ENCODE measurements at regions not wholly inside any gene's neighbourhood (a gene's known extent, or its start where the extent isn't known, plus 50 kb on each side); places are given as distances from the start of the nearest gene placed in this dataset.

GRCh38 chr13:82917984-82918383 is 964.3 kb downstream of the SLITRK1 start:
- CTCF ChIA-PET = no interaction called here
- Histone ChIP-seq H3K27ac (ENCODE audit: extremely low read depth, low read depth, low read length) (no peak overlapping the region), H3K9me3 (ENCODE audit: control insufficient read depth, insufficient read depth, low read depth, low read length) (no peaks in the 10 kb centered on the region), H3K4me1 (ENCODE audit: control insufficient read depth, insufficient read depth, low read length) (no peaks in the 10 kb centered on the region), H3K4me3 (ENCODE audit: low read depth, low read length) (no peak overlapping the region), H3K36me3 (ENCODE audit: control insufficient read depth in 2 of 2, insufficient read depth in 1 of 2, low read length in 2 of 2) (no peaks in the 10 kb centered on the region)
- no peak for TF ChIP-seq ZSCAN16 (tag by site-specific recombination; IDR thresholded peaks at IDR 0.05)
- no peak for TF ChIP-seq PRDM4 (tag by site-specific recombination; IDR thresholded peaks at IDR 0.05)
- no peak for TF ChIP-seq ZNF621 (tag by site-specific recombination; IDR thresholded peaks at IDR 0.05)
- TF ChIP-seq ZBTB21 (tag by site-specific recombination; IDR thresholded peaks at IDR 0.05) = no peak
- TF ChIP-seq ZNF623 (tag by site-specific recombination; IDR thresholded peaks at IDR 0.05) = no peak
- TF ChIP-seq ZNF155 (tag by site-specific recombination; IDR thresholded peaks at IDR 0.05) = no peak
- no peak for TF ChIP-seq ZNF433 (tag by site-specific recombination; IDR thresholded peaks at IDR 0.05; ENCODE audit: low read depth)
- TF ChIP-seq ZSCAN23 (tag by site-specific recombination; IDR thresholded peaks at IDR 0.05) = no peak
- no peak for TF ChIP-seq YY2 (tag by site-specific recombination; IDR thresholded peaks at IDR 0.05)
- POLR2A ChIA-PET = no interaction called here

DNA sequence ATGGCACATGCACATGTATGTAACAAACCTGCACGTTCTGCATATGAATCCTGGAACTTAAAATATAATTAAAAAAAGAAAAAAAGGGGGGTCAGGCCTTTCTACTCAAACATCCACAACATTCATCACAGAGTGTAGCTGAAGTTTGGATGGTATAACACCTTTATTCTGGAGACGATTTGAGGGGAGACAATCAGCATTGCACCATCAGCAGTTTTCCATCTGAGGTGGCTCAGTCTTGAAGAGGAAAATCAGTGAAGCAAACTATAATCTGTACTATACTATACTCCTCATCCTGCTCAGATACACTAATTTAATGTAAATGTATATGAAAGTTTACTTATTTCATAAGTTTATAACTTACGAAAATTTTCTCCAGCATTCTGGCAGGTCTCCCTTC is 969.7 kb downstream of the SLITRK1 start:
- Histone ChIP-seq H3K9me3 (ENCODE audit: control insufficient read depth, insufficient read depth, low read depth, low read length) (no peaks in the 10 kb centered on the region), H3K36me3 (ENCODE audit: control insufficient read depth in 2 of 2, insufficient read depth in 1 of 2, low read length in 2 of 2) (no peaks in the 10 kb centered on the region), H3K4me1 (ENCODE audit: control insufficient read depth, insufficient read depth, low read length) (no peaks in the 10 kb centered on the region), H3K27ac (ENCODE audit: extremely low read depth, low read depth, low read length) (no peak overlapping the region), H3K4me3 (ENCODE audit: low read depth, low read length) (no peak overlapping the region)
- ChIA-PET CTCF (no interaction called here), POLR2A (no interaction called here)
- TF ChIP-seq ZNF174 (tag by site-specific recombination; IDR thresholded peaks at IDR 0.05) (no peak), ZNF184 (tag by site-specific recombination; IDR thresholded peaks at IDR 0.05) (no peak), ZNF501 (tag by site-specific recombination; IDR thresholded peaks at IDR 0.05) (no peak), ZNF146 (tag by site-specific recombination; IDR thresholded peaks at IDR 0.05) (no peak)

GRCh38 chr13:82905071-82905470 is 977.2 kb downstream of the SLITRK1 start:
- Histone ChIP-seq H3K9me3 (ENCODE audit: control insufficient read depth, insufficient read depth, low read depth, low read length) (no peaks in the 10 kb centered on the region), H3K4me3 (ENCODE audit: low read depth, low read length) (no peak overlapping the region), H3K36me3 (ENCODE audit: control insufficient read depth in 2 of 2, insufficient read depth in 1 of 2, low read length in 2 of 2) (no peaks in the 10 kb centered on the region), H3K27ac (ENCODE audit: extremely low read depth, low read depth, low read length) (no peak overlapping the region), H3K4me1 (ENCODE audit: control insufficient read depth, insufficient read depth, low read length) (no peaks in the 10 kb centered on the region)
- CTCF ChIA-PET = no interaction called here
- POLR2A ChIA-PET = no interaction called here
- TF ChIP-seq ZNF555 (tag by site-specific recombination; conservative IDR thresholded peaks at IDR 0.05) = no peak
- TF ChIP-seq ZNF302 (tag by site-specific recombination; IDR thresholded peaks at IDR 0.05; ENCODE audit: low read depth) = no peak
- TF ChIP-seq YY2 (tag by site-specific recombination; IDR thresholded peaks at IDR 0.05) = no peak
- no peak for TF ChIP-seq ZNF76 (tag by site-specific recombination; IDR thresholded peaks at IDR 0.05; ENCODE audit: borderline replicate concordance, low read depth)
- TF ChIP-seq ZNF426 (tag by site-specific recombination; IDR thresholded peaks at IDR 0.05) = no peak
- no peak for TF ChIP-seq ZNF26 (tag by site-specific recombination; IDR thresholded peaks at IDR 0.05)
- no peak for TF ChIP-seq ZFHX2 (tag by site-specific recombination; conservative IDR thresholded peaks at IDR 0.05)
- TF ChIP-seq KLF10 (tag by site-specific recombination; IDR thresholded peaks at IDR 0.05) = no peak
- no peak for TF ChIP-seq GLIS1 (tag by site-specific recombination; IDR thresholded peaks at IDR 0.05)
- TF ChIP-seq ZNF660 (tag by site-specific recombination; IDR thresholded peaks at IDR 0.05) = no peak
- TF ChIP-seq ZNF544 (tag by site-specific recombination; IDR thresholded peaks at IDR 0.05) = no peak
- TF ChIP-seq, protein P1, sequence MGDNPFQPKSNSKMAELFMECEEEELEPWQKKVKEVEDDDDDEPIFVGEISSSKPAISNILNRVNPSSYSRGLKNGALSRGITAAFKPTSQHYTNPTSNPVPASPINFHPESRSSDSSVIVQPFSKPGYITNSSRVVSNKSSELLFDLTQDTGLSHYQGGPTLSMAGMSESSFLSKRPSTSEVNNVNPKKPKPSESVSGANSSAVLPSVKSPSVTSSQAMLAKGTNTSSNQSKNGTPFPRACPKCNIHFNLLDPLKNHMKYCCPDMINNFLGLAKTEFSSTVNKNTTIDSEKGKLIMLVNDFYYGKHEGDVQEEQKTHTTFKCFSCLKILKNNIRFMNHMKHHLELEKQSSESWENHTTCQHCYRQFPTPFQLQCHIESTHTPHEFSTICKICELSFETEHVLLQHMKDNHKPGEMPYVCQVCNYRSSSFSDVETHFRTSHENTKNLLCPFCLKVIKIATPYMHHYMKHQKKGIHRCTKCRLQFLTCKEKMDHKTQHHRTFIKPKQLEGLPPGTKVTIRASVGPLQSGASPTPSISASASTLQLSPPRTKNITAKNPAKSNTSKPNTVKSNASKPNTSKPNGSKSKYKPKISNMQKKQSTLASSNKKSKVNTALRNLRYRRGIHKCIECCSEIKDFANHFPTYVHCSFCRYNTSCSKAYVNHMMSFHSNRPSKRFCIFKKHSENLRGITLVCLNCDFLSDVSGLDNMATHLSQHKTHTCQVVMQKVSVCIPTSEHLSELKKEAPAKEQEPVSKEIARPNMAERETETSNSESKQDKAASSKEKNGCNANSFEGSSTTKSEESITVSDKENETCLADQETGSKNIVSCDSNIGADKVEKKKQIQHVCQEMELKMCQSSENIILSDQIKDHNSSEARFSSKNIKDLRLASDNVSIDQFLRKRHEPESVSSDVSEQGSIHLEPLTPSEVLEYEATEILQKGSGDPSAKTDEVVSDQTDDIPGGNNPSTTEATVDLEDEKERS (tag by site-specific recombination; IDR thresholded peaks at IDR 0.05) = no peak
- TF ChIP-seq AEBP2 (tag by site-specific recombination; IDR thresholded peaks at IDR 0.05; ENCODE audit: borderline replicate concordance) = no peak
- no peak for TF ChIP-seq ZNF561 (tag by site-specific recombination; IDR thresholded peaks at IDR 0.05; ENCODE audit: borderline replicate concordance)
